Activated CD4-positive, alpha-beta memory T cell treated with anti-CD3 and anti-CD28 coated beads for 36 hours (primary cell): ENCODE measurements at regions not wholly inside any gene's neighbourhood (a gene's known extent, or its start where the extent isn't known, plus 50 kb on each side); places are given as distances from the start of the nearest gene placed in this dataset.

Experiments used
- CTCF ChIA-PET: fragments of 350-600 bp; sonication (Branson Sonifier 250); formaldehyde crosslinking; loops from one replicate; lab custom pipeline; 2021; ENCODE audit warnings: antibody characterized with exemption, inconsistent platforms; lab: Charles Lee
- POLR2A ChIA-PET: fragments of 350-600 bp; sonication (Branson Sonifier 250); formaldehyde crosslinking; loops from one replicate; lab custom pipeline; 2021; ENCODE audit warnings: antibody characterized with exemption; lab: Charles Lee
- DNase-seq: peaks from one replicate; pipeline ENCODE4 v3.0.0-alpha.2; 2020
- H3K27ac Mint-ChIP-seq: one replicate; pipeline ENCODE4 v1.8.0; 2021; ENCODE audit warnings: mixed read lengths
- H3K27me3 Mint-ChIP-seq: one replicate; pipeline ENCODE4 v1.8.0; 2021; ENCODE audit warnings: mixed read lengths
- H3K36me3 Mint-ChIP-seq: one replicate; pipeline ENCODE4 v1.8.0; 2021; ENCODE audit warnings: mixed read lengths
- H3K4me1 Mint-ChIP-seq: one replicate; pipeline ENCODE4 v1.8.0; 2021; ENCODE audit warnings: low read depth, mixed read lengths
- H3K4me3 Mint-ChIP-seq: one replicate; pipeline ENCODE4 v1.8.0; 2021; ENCODE audit warnings: mild to moderate bottlenecking, mixed read lengths
- H3K9me3 Mint-ChIP-seq: one replicate; pipeline ENCODE4 v1.8.0; 2021; ENCODE audit warnings: mixed read lengths
- intact Hi-C: fragments of 100-400 bp; cut with micrococcal nuclease; formaldehyde crosslinking; loops from one replicate; pipeline ENCODE4 v1.15.1; 2023

DNA sequence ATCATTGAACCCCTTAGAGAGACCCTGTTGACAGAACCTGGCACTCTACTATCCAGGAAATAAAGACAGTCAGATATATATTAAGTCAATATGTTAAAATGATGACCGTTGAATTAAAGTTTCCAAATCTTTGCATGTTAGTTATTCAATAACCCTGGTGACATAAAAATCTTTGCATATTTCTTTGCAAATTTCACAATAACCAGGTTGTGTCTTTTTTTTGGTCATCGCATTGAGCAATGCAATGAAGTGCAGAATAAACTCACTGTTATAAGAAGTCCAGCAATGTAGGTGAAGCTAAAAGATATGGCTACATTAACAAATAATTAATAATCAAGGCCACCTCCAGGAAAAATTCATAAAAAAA lies 596.9 kb downstream of the NYAP2 start:
- no peaks in the 10 kb centered on the region for H3K36me3 Mint-ChIP-seq
- no peak for DNase-seq
- intact Hi-C loops, result no loop called here
- POLR2A ChIA-PET, result no interaction called here
- no peaks in the 10 kb centered on the region for H3K9me3 Mint-ChIP-seq
- no peak overlapping the region for H3K4me3 Mint-ChIP-seq
- H3K4me1 Mint-ChIP-seq, result no peaks in the 10 kb centered on the region
- H3K27ac Mint-ChIP-seq, result no peak overlapping the region
- CTCF ChIA-PET, result no interaction called here
- H3K27me3 Mint-ChIP-seq, result no peaks in the 10 kb centered on the region

DNA sequence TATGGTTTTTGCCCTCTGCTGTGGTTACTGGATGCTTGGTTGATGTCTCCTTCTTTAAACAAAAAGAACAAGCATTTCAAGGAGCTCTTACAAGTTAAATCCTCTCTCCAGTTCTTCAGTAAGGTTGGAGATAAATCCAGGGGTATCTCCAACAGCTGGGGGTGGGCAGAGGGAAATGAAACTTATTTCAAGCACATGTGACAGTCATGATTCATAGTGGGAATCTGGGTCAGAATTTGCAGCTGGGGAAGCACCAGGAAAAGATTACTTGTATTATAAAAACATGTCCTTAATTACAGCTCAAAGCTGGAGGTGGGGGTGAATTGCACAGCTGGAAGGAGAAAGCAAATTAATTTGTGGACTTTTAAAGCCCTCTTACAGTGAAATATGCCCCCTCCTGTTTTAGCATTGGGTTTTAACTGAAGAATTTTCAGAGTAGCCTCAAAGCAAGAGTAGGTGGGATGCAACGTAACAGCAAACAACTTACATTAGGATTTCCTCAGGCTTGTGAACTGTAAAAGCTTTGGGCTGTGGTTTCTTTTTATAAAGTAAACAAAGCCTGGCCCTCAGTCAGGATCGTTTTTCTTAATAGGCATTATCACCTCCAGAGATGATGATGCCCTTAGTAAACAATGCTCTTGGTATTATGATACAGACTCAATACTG lies 596.4 kb downstream of the NYAP2 start:
- Mint-ChIP-seq H3K27ac (no peak overlapping the region), H3K9me3 (no peaks in the 10 kb centered on the region), H3K27me3 (no peaks in the 10 kb centered on the region), H3K36me3 (no peaks in the 10 kb centered on the region), H3K4me3 (no peak overlapping the region), H3K4me1 (no peaks in the 10 kb centered on the region)
- no peak for DNase-seq
- CTCF ChIA-PET, result no interaction called here
- POLR2A ChIA-PET, result no interaction called here
- intact Hi-C loops, result no loop called here

- intact Hi-C loops, result no loop called here
- H3K4me3 Mint-ChIP-seq, result no peak overlapping the region
- no peaks in the 10 kb centered on the region for H3K36me3 Mint-ChIP-seq
- H3K4me1 Mint-ChIP-seq, result no peaks in the 10 kb centered on the region
- H3K27me3 Mint-ChIP-seq, result no peaks in the 10 kb centered on the region
- no peak overlapping the region for H3K27ac Mint-ChIP-seq
- H3K9me3 Mint-ChIP-seq, result no peaks in the 10 kb centered on the region
- ChIA-PET POLR2A (no interaction called here), CTCF (no interaction called here)
- no peak for DNase-seq
Measured at GRCh38 chr2:225994748-225995405, 595.4 kb downstream of the NYAP2 start.

DNA sequence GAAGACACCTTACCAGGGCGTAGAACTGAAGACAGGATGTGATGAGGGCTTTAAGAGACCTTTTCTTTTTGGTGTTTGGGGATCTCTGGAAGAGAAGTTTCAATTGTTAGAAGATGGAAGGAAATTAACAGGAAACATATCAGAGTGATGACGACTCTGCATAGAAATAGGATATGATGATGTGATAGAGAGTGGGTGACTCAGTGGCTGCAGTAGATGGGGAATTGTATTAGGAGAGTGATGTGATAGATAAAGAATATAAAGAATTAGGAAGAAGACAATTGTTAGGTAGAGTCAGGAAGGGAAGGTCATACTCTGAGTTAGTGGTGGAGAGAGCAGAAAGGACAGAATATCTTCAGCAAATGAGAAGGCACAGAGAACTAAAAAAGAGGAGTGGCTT lies 593.9 kb downstream of the NYAP2 start:
- intact Hi-C loops, result no loop called here
- no peaks in the 10 kb centered on the region for H3K36me3 Mint-ChIP-seq

DNA sequence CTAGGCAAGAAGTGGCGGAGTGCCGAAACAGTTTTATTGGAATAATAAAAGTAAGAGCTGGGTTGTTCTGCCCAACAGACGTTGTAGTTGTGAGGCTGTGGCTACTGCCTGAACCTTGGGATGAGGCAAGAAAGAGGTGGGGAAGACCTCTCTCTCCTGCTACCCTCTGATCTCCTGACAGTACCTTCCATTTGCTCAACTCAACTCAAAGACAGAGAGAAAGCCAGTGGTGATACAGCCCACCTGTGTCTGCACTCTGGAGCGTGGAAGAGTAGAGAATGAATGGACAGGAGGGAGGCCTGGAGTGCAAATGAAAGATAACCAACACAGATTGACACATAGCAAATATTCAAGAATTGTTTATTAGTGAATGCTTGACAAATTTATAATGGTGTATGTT lies 590.3 kb downstream of the NYAP2 start:
- Mint-ChIP-seq H3K4me3 (no peak overlapping the region), H3K36me3 (no peaks in the 10 kb centered on the region), H3K27me3 (no peaks in the 10 kb centered on the region), H3K4me1 (no peaks in the 10 kb centered on the region), H3K27ac (no peak overlapping the region), H3K9me3 (no peaks in the 10 kb centered on the region)
- DNase-seq, result no peak
- CTCF ChIA-PET, result interaction anchor here (0.6 kb wide), 1 partner anchor 1145 kb away, joined by 3 read pairs; no protein-coding TSS in a partner anchor
- POLR2A ChIA-PET, result no interaction called here
- intact Hi-C loops, result no loop called here

More for the DNA sequence above, 593.9 kb downstream of the NYAP2 start:
- no peak overlapping the region for H3K27ac Mint-ChIP-seq
- ChIA-PET CTCF (no interaction called here), POLR2A (no interaction called here)
- no peaks in the 10 kb centered on the region for H3K4me1 Mint-ChIP-seq
- H3K27me3 Mint-ChIP-seq, result no peaks in the 10 kb centered on the region
- H3K4me3 Mint-ChIP-seq, result no peak overlapping the region
- no peak for DNase-seq
- H3K9me3 Mint-ChIP-seq, result no peaks in the 10 kb centered on the region

GRCh38 chr2:225980372-225980771 lies 580.9 kb downstream of the NYAP2 start:
- no peaks in the 10 kb centered on the region for H3K27me3 Mint-ChIP-seq

GRCh38 chr2:225971433-225971832 lies 571.9 kb downstream of the NYAP2 start:
- no peaks in the 10 kb centered on the region for H3K27me3 Mint-ChIP-seq

More at GRCh38 chr2:225980372-225980771, 580.9 kb downstream of the NYAP2 start:
- CTCF ChIA-PET, result no interaction called here
- Mint-ChIP-seq H3K36me3 (no peaks in the 10 kb centered on the region), H3K9me3 (no peaks in the 10 kb centered on the region), H3K4me1 (no peaks in the 10 kb centered on the region), H3K4me3 (no peak overlapping the region), H3K27ac (no peak overlapping the region)
- intact Hi-C loops, result no loop called here
- no peak for DNase-seq
- POLR2A ChIA-PET, result no interaction called here

DNA sequence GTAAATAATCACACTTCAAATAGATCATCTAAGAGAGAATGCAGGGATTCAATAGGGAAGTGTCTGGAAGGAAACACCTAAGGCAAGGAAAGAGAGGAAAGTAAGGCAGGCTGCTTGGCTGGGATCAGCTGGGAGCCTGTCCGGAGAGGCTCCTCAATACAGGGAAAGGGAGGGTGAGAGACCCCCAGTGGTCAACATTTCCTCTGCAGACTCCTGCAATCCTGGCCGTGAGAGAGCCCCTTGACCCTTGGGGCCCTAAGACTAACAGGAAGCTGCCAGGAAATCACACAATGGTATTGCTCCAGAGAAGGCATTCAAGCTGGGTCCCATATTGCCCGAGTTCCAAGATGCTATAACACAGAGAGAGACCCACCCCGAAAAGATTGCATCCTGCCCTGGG lies 549.4 kb downstream of the NYAP2 start:
- Mint-ChIP-seq H3K27ac (no peak overlapping the region), H3K9me3 (peaks cover 22% of the 10 kb centered on the region), H3K4me1 (no peaks in the 10 kb centered on the region), H3K36me3 (no peaks in the 10 kb centered on the region), H3K4me3 (no peak overlapping the region), H3K27me3 (peaks cover 1% of the 10 kb centered on the region)
- ChIA-PET POLR2A (no interaction called here), CTCF (no interaction called here)
- intact Hi-C loops, result no loop called here
- no peak for DNase-seq

More at GRCh38 chr2:225971433-225971832, 571.9 kb downstream of the NYAP2 start:
- H3K4me1 Mint-ChIP-seq, result no peaks in the 10 kb centered on the region
- CTCF ChIA-PET, result no interaction called here
- no peak overlapping the region for H3K27ac Mint-ChIP-seq
- intact Hi-C loops, result no loop called here
- DNase-seq, result no peak
- H3K4me3 Mint-ChIP-seq, result no peak overlapping the region
- peaks cover 6% of the 10 kb centered on the region for H3K9me3 Mint-ChIP-seq
- no peaks in the 10 kb centered on the region for H3K36me3 Mint-ChIP-seq
- POLR2A ChIA-PET, result no interaction called here

DNA sequence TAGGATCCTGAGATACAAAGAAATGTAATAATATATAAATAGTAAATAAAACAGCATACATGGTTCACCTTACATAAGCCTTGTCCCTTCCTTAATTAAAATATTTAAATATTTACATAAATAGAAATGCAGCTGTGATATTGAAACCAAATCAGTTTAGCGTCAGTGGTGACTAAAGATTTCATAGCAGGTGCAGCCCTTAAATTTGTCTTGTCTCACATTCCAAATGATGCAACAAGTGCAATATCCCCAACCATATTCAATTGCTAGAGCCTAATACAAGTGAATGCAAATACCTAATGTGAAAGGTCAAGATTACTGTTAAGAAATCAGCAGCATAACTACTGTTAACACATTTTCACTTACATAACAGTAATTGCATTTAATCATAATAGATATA lies 539.5 kb downstream of the NYAP2 start:
- ChIA-PET CTCF (no interaction called here), POLR2A (no interaction called here)
- H3K27ac Mint-ChIP-seq, result no peak overlapping the region
- H3K36me3 Mint-ChIP-seq, result no peaks in the 10 kb centered on the region
- H3K9me3 Mint-ChIP-seq, result no peaks in the 10 kb centered on the region
- no peaks in the 10 kb centered on the region for H3K4me1 Mint-ChIP-seq
- no peaks in the 10 kb centered on the region for H3K27me3 Mint-ChIP-seq
- DNase-seq, result no peak
- intact Hi-C loops, result no loop called here
- no peak overlapping the region for H3K4me3 Mint-ChIP-seq

DNA sequence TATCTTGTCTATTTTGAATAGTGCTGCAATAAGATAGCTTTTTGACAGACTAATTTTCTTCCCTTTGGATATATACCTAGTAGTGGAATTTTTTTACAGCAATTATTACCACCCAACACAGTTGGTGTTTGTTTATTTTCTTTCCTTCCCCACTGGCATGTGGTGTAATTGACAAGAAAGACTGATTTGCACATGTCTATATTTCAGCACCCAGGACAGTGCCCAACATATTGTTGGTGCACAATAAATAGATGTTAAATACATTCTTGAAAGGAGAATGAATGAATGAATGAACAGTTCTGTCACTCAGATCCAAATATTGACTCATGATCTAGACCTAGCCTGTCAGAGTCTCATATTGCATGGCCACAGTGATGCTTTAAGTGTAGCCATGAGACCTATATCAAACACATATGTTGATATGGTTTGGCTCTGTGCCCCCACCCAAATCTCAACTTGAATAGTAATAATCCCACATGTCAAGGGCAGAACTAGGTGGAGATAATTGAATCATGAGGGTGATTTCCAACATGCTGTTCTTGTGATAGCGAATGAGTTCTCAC lies 538.2 kb downstream of the NYAP2 start:
- CTCF ChIA-PET, result no interaction called here
- intact Hi-C loops, result no loop called here
- no peaks in the 10 kb centered on the region for H3K36me3 Mint-ChIP-seq
- H3K27me3 Mint-ChIP-seq, result no peaks in the 10 kb centered on the region
- no peaks in the 10 kb centered on the region for H3K4me1 Mint-ChIP-seq
- POLR2A ChIA-PET, result no interaction called here
- H3K4me3 Mint-ChIP-seq, result no peak overlapping the region
- H3K9me3 Mint-ChIP-seq, result no peaks in the 10 kb centered on the region
- DNase-seq, result no peak
- no peak overlapping the region for H3K27ac Mint-ChIP-seq

- ChIA-PET POLR2A (no interaction called here), CTCF (no interaction called here)
- no peak for DNase-seq
- Mint-ChIP-seq H3K27ac (no peak overlapping the region), H3K36me3 (no peaks in the 10 kb centered on the region), H3K4me1 (no peaks in the 10 kb centered on the region), H3K4me3 (no peak overlapping the region), H3K27me3 (no peaks in the 10 kb centered on the region), H3K9me3 (no peaks in the 10 kb centered on the region)
- intact Hi-C loops, result no loop called here
Measured at GRCh38 chr2:225932811-225933413, 533.4 kb downstream of the NYAP2 start.

GRCh38 chr2:225930687-225931086 lies 531.2 kb downstream of the NYAP2 start:
- intact Hi-C loops, result no loop called here
- no peak for DNase-seq

More at GRCh38 chr2:225930687-225931086, 531.2 kb downstream of the NYAP2 start:
- no peak overlapping the region for H3K4me3 Mint-ChIP-seq
- no peaks in the 10 kb centered on the region for H3K9me3 Mint-ChIP-seq
- H3K4me1 Mint-ChIP-seq, result no peaks in the 10 kb centered on the region
- no peaks in the 10 kb centered on the region for H3K36me3 Mint-ChIP-seq
- ChIA-PET CTCF (interaction anchor here (0.6 kb wide), 1 partner anchor 164 kb away, joined by 3 read pairs; no protein-coding TSS in a partner anchor), POLR2A (no interaction called here)
- no peaks in the 10 kb centered on the region for H3K27me3 Mint-ChIP-seq
- no peak overlapping the region for H3K27ac Mint-ChIP-seq
